HUES6 (cell line): ENCODE measurements at regions not wholly inside any gene's neighbourhood (a gene's known extent, or its start where the extent isn't known, plus 50 kb on each side); places are given as distances from the start of the nearest gene placed in this dataset.
"Not testable (repeated sequence)": the region's sequence is repeated elsewhere in the genome, so short reads cannot be mapped to it uniquely, and the experiment has no call there.

Experiments
- H3K27ac ChIP-seq: 2 replicates; pipeline ENCODE4 v1.7.0; 2013; ENCODE audit warnings: low read depth, mild to moderate bottlenecking, low read length, inconsistent platforms
- H3K27me3 ChIP-seq: 2 replicates; pipeline ENCODE4 v1.6.1; 2013; ENCODE audit warnings: low read length; ENCODE audit not compliant: control insufficient read depth, insufficient read depth
- H3K36me3 ChIP-seq: 2 replicates; pipeline ENCODE4 v1.6.1; 2013; ENCODE audit warnings: low read length; ENCODE audit not compliant: control insufficient read depth, insufficient read depth
- H3K4me1 ChIP-seq: 2 replicates; pipeline ENCODE4 v1.6.1; 2013; ENCODE audit warnings: low read length; ENCODE audit not compliant: control insufficient read depth, insufficient read depth
- H3K4me3 ChIP-seq: 2 replicates; pipeline ENCODE4 v1.5.1; 2013; ENCODE audit warnings: low read depth, low read length
- H3K9ac ChIP-seq: one replicate; pipeline ENCODE4 v1.6.1; 2013; ENCODE audit warnings: mild to moderate bottlenecking, low read length
- H3K9me3 ChIP-seq: 2 replicates; pipeline ENCODE4 v1.6.1; 2013; ENCODE audit warnings: low read depth, low read length; ENCODE audit not compliant: control insufficient read depth, insufficient read depth

- H3K36me3 ChIP-seq = no peaks in the 10 kb centered on the region
- no peak overlapping the region for H3K27ac ChIP-seq
- peaks cover 44% of the 10 kb centered on the region for H3K4me1 ChIP-seq
- H3K9me3 ChIP-seq = no peaks in the 10 kb centered on the region
- H3K4me3 ChIP-seq = no peak overlapping the region
- no peak overlapping the region for H3K9ac ChIP-seq
- no peaks in the 10 kb centered on the region for H3K27me3 ChIP-seq
Measured at GRCh38 chr1:209154912-209155311, 428.6 kb upstream of the CAMK1G start.

- no peak overlapping the region for H3K9ac ChIP-seq
Measured at GRCh38 chr1:209155546-209155945, 428.0 kb upstream of the CAMK1G start.

GRCh38 chr1:209156991-209157390 is 426.5 kb upstream of the CAMK1G start:
- H3K27me3 ChIP-seq = no peaks in the 10 kb centered on the region
- no peaks in the 10 kb centered on the region for H3K36me3 ChIP-seq
- no peak overlapping the region for H3K4me3 ChIP-seq
- peaks cover 47% of the 10 kb centered on the region for H3K4me1 ChIP-seq
- H3K9me3 ChIP-seq = no peaks in the 10 kb centered on the region
- H3K27ac ChIP-seq = peak overlapping the region; percentile 27; the same call in 1 of the 2 replicates
- H3K9ac ChIP-seq = no peak overlapping the region

More at GRCh38 chr1:209155546-209155945, 428.0 kb upstream of the CAMK1G start:
- no peak overlapping the region for H3K27ac ChIP-seq
- H3K27me3 ChIP-seq = no peaks in the 10 kb centered on the region
- no peak overlapping the region for H3K4me3 ChIP-seq
- H3K36me3 ChIP-seq = no peaks in the 10 kb centered on the region
- H3K4me1 ChIP-seq = peaks cover 47% of the 10 kb centered on the region
- H3K9me3 ChIP-seq = no peaks in the 10 kb centered on the region

GRCh38 chr1:209157546-209158249 is 425.8 kb upstream of the CAMK1G start:
- Histone ChIP-seq H3K9ac (peak overlapping the region; percentile 2), H3K27ac (peak overlapping the region; percentile 45; the same call in 1 of the 2 replicates), H3K36me3 (no peaks in the 10 kb centered on the region), H3K9me3 (no peaks in the 10 kb centered on the region), H3K4me1 (peaks cover 47% of the 10 kb centered on the region), H3K27me3 (no peaks in the 10 kb centered on the region), H3K4me3 (peak overlapping the region; percentile 11; the same call in 1 of the 2 replicates)

GRCh38 chr1:209158851-209159250 is 424.7 kb upstream of the CAMK1G start:
- Histone ChIP-seq H3K9ac (no peak overlapping the region), H3K27ac (no peak overlapping the region), H3K4me3 (no peak overlapping the region), H3K4me1 (peaks cover 47% of the 10 kb centered on the region), H3K27me3 (no peaks in the 10 kb centered on the region), H3K9me3 (no peaks in the 10 kb centered on the region), H3K36me3 (no peaks in the 10 kb centered on the region)

GRCh38 chr1:209160230-209160629 is 423.3 kb upstream of the CAMK1G start:
- Histone ChIP-seq H3K36me3 (no peaks in the 10 kb centered on the region), H3K4me1 (peaks cover 41% of the 10 kb centered on the region), H3K27me3 (no peaks in the 10 kb centered on the region), H3K9me3 (no peaks in the 10 kb centered on the region), H3K4me3 (no peak overlapping the region), H3K9ac (no peak overlapping the region), H3K27ac (no peak overlapping the region)

- no peaks in the 10 kb centered on the region for H3K36me3 ChIP-seq
- H3K27me3 ChIP-seq = no peaks in the 10 kb centered on the region
- H3K9ac ChIP-seq = no peak overlapping the region
- peaks cover 19% of the 10 kb centered on the region for H3K4me1 ChIP-seq
- no peak overlapping the region for H3K27ac ChIP-seq
- no peaks in the 10 kb centered on the region for H3K9me3 ChIP-seq
- H3K4me3 ChIP-seq = no peak overlapping the region
Measured at GRCh38 chr1:209162651-209163050, 420.9 kb upstream of the CAMK1G start.

- no peak overlapping the region for H3K27ac ChIP-seq
- no peak overlapping the region for H3K9ac ChIP-seq
- H3K36me3 ChIP-seq = no peaks in the 10 kb centered on the region
- no peaks in the 10 kb centered on the region for H3K4me1 ChIP-seq
- H3K9me3 ChIP-seq = 0 out of 2 replicates have a peak, but pooled peaks cover 2% of the 10 kb centered on the region
- no peak overlapping the region for H3K4me3 ChIP-seq
- no peaks in the 10 kb centered on the region for H3K27me3 ChIP-seq
Measured at GRCh38 chr1:209168204-209168603, 415.3 kb upstream of the CAMK1G start.

- no peak overlapping the region for H3K27ac ChIP-seq
- H3K9me3 ChIP-seq = peaks cover 12% of the 10 kb centered on the region; the same call in 1 of the 2 replicates
- H3K9ac ChIP-seq = no peak overlapping the region
- no peaks in the 10 kb centered on the region for H3K27me3 ChIP-seq
- H3K36me3 ChIP-seq = no peaks in the 10 kb centered on the region
- no peak overlapping the region for H3K4me3 ChIP-seq
- no peaks in the 10 kb centered on the region for H3K4me1 ChIP-seq
Measured at GRCh38 chr1:209171151-209171550, 412.4 kb upstream of the CAMK1G start.

GRCh38 chr1:209172286-209172685 is 411.2 kb upstream of the CAMK1G start:
- H3K9me3 ChIP-seq = peaks cover 14% of the 10 kb centered on the region; the same call in 1 of the 2 replicates
- H3K4me3 ChIP-seq = no peak overlapping the region
- no peak overlapping the region for H3K27ac ChIP-seq
- H3K4me1 ChIP-seq = no peaks in the 10 kb centered on the region
- H3K9ac ChIP-seq = no peak overlapping the region
- no peaks in the 10 kb centered on the region for H3K36me3 ChIP-seq
- no peaks in the 10 kb centered on the region for H3K27me3 ChIP-seq

GRCh38 chr1:209172792-209173542 is 410.5 kb upstream of the CAMK1G start:
- H3K4me1 ChIP-seq, H3K4me3 ChIP-seq: not testable (repeated sequence)

More at GRCh38 chr1:209172792-209173542, 410.5 kb upstream of the CAMK1G start:
- peaks cover 17% of the 10 kb centered on the region; the same call in 1 of the 2 replicates for H3K9me3 ChIP-seq
- not testable (repeated sequence) for H3K27me3 ChIP-seq, H3K27ac ChIP-seq, H3K9ac ChIP-seq, H3K36me3 ChIP-seq
